Panc1 (cell line): ENCODE measurements at regions not wholly inside any gene's neighbourhood (a gene's known extent, or its start where the extent isn't known, plus 50 kb on each side); places are given as distances from the start of the nearest gene placed in this dataset.

Experiments used
- ATAC-seq: fragments of 200-7000 bp; cut with Tn5 transposase; 2 replicates; pipeline ENCODE4 v1.9.1; 2020; ENCODE audit warnings: mild to moderate bottlenecking, moderate library complexity
- BruUV-seq: library from RNA; stranded (reverse); fragments of 400-500 nt; replicated peaks from 2 replicates; lab custom pipeline; 2021; lab: Mats Ljungman, UMichigan
- CTCF ChIA-PET: fragments of 300-600 bp; sonication (Branson Sonifier 250); formaldehyde crosslinking; loops from one replicate; lab custom pipeline; 2022; ENCODE audit warnings: antibody characterized with exemption; lab: Charles Lee
- POLR2A ChIA-PET: fragments of 300-600 bp; sonication (Branson Sonifier 250); formaldehyde crosslinking; loops from one replicate; lab custom pipeline; 2022; ENCODE audit warnings: antibody characterized with exemption; lab: Charles Lee
- DNase-seq: peaks from one replicate; pipeline ENCODE4 v3.0.0-alpha.2; 2010; ENCODE audit warnings: low read depth, low spot score
- H3K27ac ChIP-seq: 2 replicates; pipeline ENCODE4 v1.5.1; 2011; ENCODE audit warnings: mild to moderate bottlenecking, low read length, inconsistent platforms
- H3K27me3 ChIP-seq: fragments of 200-500 bp; sonication (Bioruptor generic); 2 replicates; pipeline ENCODE4 v1.6.0; 2014; ENCODE audit warnings: low read length, inconsistent platforms; ENCODE audit not compliant: control insufficient read depth, insufficient read depth
- H3K36me3 ChIP-seq: fragments of 200-500 bp; sonication (Bioruptor generic); 2 replicates; pipeline ENCODE4 v1.5.1; 2014; ENCODE audit warnings: inconsistent platforms, mild to moderate bottlenecking, low read length, moderate library complexity; ENCODE audit not compliant: control insufficient read depth, insufficient read depth
- H3K4me1 ChIP-seq: 2 replicates; pipeline ENCODE4 v1.5.1; 2011; ENCODE audit warnings: inconsistent platforms, mild to moderate bottlenecking, low read length, moderate library complexity; ENCODE audit not compliant: control insufficient read depth, insufficient read depth
- H3K4me3 ChIP-seq, 2 experiments: 2 replicates each; pipeline ENCODE4 v1.5.1; 2011 to 2012; ENCODE audit warnings: low read depth in 2 of 2, low read length in 2 of 2, mild to moderate bottlenecking in 2 of 2, inconsistent platforms in 1 of 2, moderate library complexity in 1 of 2
- H3K9me3 ChIP-seq: fragments of 200-500 bp; sonication (Bioruptor generic); 2 replicates; pipeline ENCODE4 v1.5.1; 2014; ENCODE audit warnings: low read depth, mild to moderate bottlenecking, inconsistent platforms, low read length, moderate library complexity; ENCODE audit not compliant: control insufficient read depth, insufficient read depth
- POLR2AphosphoS5 ChIP-seq: IDR thresholded peaks from 2 replicates; pipeline ENCODE4 v1.6.1; 2012; ENCODE audit warnings: mild to moderate bottlenecking, low read depth, low read length, moderate library complexity
- SIN3A ChIP-seq: IDR thresholded peaks from 2 replicates; pipeline ENCODE4 v1.6.1; 2012; ENCODE audit warnings: low read depth, mild to moderate bottlenecking, low read length, moderate library complexity, borderline replicate concordance; ENCODE audit not compliant: insufficient read depth
- TCF7L2 ChIP-seq: IDR thresholded peaks from 2 replicates; pipeline ENCODE4 v1.6.1; 2011; ENCODE audit warnings: mild to moderate bottlenecking, low read depth, low read length, inconsistent platforms
- in situ Hi-C: cut with HindIII; loops from 2 replicates; pipeline ENCODE4 v1.10.0; 2016; ENCODE audit warnings: low sequenced_read_pairs, low pct_unique_long_range_greater_than_20kb
- intact Hi-C: fragments of 100-400 bp; cut with micrococcal nuclease; formaldehyde crosslinking; loops from one replicate; pipeline ENCODE4 v1.10.0; 2022; ENCODE audit not compliant: unreplicated experiment
- TF ChIP-seq, protein P1 (sequence below), 2 experiments: IDR thresholded peaks; 2 replicates each; pipeline ENCODE4 v1.6.1; 2011 to 2012; ENCODE audit warnings: low read depth in 2 of 2, control low read depth in 1 of 2, low read length in 1 of 2, mild to moderate bottlenecking in 1 of 2, moderate library complexity in 1 of 2; ENCODE audit not compliant: insufficient read depth in 1 of 2
- TF ChIP-seq, protein P2 (sequence below): fragments of 450-650 bp; IDR thresholded peaks from 2 replicates; pipeline ENCODE4 v1.5.1; 2017; ENCODE audit warnings: mild to moderate bottlenecking

DNA sequence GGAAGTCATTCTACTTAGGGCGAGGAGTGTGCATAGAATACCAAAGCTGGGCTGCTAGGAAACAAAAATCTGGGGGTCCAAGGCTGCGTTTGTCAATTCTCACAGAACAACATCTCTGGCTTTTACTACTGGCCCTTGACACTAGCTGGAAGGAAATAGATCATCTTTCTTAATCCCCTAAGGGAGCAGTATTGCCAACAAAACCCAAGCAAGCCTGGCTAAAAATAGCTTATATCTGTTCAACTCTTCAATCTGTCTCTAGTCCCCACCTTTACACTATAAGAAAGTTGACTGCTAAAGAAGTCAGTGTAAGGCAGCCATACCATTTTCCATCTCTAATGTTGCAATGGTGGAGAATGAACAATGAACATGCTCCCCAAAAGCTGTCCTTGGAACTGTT lies 107.8 kb upstream of the SPRY2 start:
- H3K4me3 ChIP-seq, result no peak overlapping the region
- no peak overlapping the region for H3K27ac ChIP-seq
- H3K4me1 ChIP-seq, result no peaks in the 10 kb centered on the region
- POLR2A ChIA-PET, result interaction anchor here (0.7 kb wide), 1 partner anchor 79 kb away, joined by 5 read pairs; no protein-coding TSS in a partner anchor
- no peaks in the 10 kb centered on the region for H3K9me3 ChIP-seq
- DNase-seq, result no peak
- H3K27me3 ChIP-seq, result no peaks in the 10 kb centered on the region
- intact Hi-C loops (no loop called here), in situ Hi-C loops (no loop called here)
- H3K36me3 ChIP-seq, result no peaks in the 10 kb centered on the region
- TF ChIP-seq, protein P1, sequence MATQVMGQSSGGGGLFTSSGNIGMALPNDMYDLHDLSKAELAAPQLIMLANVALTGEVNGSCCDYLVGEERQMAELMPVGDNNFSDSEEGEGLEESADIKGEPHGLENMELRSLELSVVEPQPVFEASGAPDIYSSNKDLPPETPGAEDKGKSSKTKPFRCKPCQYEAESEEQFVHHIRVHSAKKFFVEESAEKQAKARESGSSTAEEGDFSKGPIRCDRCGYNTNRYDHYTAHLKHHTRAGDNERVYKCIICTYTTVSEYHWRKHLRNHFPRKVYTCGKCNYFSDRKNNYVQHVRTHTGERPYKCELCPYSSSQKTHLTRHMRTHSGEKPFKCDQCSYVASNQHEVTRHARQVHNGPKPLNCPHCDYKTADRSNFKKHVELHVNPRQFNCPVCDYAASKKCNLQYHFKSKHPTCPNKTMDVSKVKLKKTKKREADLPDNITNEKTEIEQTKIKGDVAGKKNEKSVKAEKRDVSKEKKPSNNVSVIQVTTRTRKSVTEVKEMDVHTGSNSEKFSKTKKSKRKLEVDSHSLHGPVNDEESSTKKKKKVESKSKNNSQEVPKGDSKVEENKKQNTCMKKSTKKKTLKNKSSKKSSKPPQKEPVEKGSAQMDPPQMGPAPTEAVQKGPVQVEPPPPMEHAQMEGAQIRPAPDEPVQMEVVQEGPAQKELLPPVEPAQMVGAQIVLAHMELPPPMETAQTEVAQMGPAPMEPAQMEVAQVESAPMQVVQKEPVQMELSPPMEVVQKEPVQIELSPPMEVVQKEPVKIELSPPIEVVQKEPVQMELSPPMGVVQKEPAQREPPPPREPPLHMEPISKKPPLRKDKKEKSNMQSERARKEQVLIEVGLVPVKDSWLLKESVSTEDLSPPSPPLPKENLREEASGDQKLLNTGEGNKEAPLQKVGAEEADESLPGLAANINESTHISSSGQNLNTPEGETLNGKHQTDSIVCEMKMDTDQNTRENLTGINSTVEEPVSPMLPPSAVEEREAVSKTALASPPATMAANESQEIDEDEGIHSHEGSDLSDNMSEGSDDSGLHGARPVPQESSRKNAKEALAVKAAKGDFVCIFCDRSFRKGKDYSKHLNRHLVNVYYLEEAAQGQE (IDR thresholded peaks at IDR 0.05; ENCODE audit: insufficient read depth in 1 of 2, low read depth in 2 of 2, low read length in 1 of 2), result no peak
- TF ChIP-seq TCF7L2, result no peak
- TF ChIP-seq, protein P2, sequence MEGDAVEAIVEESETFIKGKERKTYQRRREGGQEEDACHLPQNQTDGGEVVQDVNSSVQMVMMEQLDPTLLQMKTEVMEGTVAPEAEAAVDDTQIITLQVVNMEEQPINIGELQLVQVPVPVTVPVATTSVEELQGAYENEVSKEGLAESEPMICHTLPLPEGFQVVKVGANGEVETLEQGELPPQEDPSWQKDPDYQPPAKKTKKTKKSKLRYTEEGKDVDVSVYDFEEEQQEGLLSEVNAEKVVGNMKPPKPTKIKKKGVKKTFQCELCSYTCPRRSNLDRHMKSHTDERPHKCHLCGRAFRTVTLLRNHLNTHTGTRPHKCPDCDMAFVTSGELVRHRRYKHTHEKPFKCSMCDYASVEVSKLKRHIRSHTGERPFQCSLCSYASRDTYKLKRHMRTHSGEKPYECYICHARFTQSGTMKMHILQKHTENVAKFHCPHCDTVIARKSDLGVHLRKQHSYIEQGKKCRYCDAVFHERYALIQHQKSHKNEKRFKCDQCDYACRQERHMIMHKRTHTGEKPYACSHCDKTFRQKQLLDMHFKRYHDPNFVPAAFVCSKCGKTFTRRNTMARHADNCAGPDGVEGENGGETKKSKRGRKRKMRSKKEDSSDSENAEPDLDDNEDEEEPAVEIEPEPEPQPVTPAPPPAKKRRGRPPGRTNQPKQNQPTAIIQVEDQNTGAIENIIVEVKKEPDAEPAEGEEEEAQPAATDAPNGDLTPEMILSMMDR, result no peak
- no peak for TF ChIP-seq SIN3A
- no peak for TF ChIP-seq POLR2AphosphoS5
- no peak for ATAC-seq
- CTCF ChIA-PET, result no interaction called here
- no TSS peak for BruUV-seq

DNA sequence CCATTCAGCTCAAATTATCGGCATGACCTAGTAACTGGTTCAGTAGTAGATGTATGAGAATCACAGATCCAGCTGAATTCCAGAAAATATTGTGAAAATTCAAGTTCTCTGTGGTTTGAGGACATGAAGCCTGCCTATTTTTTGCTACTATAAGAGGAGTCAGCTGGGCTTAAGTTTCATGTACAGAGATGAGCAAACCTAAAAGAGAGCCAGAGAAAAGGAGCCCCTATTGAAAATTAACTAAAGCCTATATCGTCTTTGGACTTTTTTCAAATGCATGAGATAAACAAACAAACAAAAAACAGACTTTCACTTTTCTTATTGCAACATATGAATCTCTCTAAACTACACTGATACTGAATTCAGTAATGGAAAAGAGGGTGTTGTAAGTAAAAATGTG lies 106.8 kb upstream of the SPRY2 start:
- BruUV-seq, result no TSS peak
- H3K4me1 ChIP-seq, result no peaks in the 10 kb centered on the region
- intact Hi-C loops, result no loop called here

More for the DNA sequence above, 106.8 kb upstream of the SPRY2 start:
- ChIA-PET CTCF (no interaction called here), POLR2A (no interaction called here)
- Histone ChIP-seq H3K27me3 (no peaks in the 10 kb centered on the region), H3K4me3 (no peak overlapping the region), H3K9me3 (no peaks in the 10 kb centered on the region), H3K36me3 (no peaks in the 10 kb centered on the region), H3K27ac (no peak overlapping the region)
- in situ Hi-C loops, result no loop called here
- no peak for TF ChIP-seq SIN3A
- TF ChIP-seq, protein P1 (IDR thresholded peaks at IDR 0.05; ENCODE audit: insufficient read depth in 1 of 2, low read depth in 2 of 2, low read length in 1 of 2), result no peak
- TF ChIP-seq, protein P2, result no peak
- TF ChIP-seq POLR2AphosphoS5, result no peak
- no peak for TF ChIP-seq TCF7L2
- no peak for DNase-seq
- ATAC-seq, result no peak
